Fibroblast of villous mesenchyme (primary cell): ENCODE measurements at regions not wholly inside any gene's neighbourhood (a gene's known extent, or its start where the extent isn't known, plus 50 kb on each side); places are given as distances from the start of the nearest gene placed in this dataset.

Source experiments
- DNase-seq: peaks from one replicate; pipeline ENCODE4 v3.0.0-alpha.2; 2010; ENCODE audit warnings: low read depth
- H3K4me3 ChIP-seq: 2 replicates; pipeline ENCODE4 v1.5.1; 2011; ENCODE audit warnings: low read depth, mild to moderate bottlenecking, low read length
- CTCF ChIP-seq: IDR thresholded peaks from 2 replicates; pipeline ENCODE4 v1.5.1; 2012; ENCODE audit warnings: low read depth, mild to moderate bottlenecking, low read length; ENCODE audit not compliant: insufficient read depth

DNA sequence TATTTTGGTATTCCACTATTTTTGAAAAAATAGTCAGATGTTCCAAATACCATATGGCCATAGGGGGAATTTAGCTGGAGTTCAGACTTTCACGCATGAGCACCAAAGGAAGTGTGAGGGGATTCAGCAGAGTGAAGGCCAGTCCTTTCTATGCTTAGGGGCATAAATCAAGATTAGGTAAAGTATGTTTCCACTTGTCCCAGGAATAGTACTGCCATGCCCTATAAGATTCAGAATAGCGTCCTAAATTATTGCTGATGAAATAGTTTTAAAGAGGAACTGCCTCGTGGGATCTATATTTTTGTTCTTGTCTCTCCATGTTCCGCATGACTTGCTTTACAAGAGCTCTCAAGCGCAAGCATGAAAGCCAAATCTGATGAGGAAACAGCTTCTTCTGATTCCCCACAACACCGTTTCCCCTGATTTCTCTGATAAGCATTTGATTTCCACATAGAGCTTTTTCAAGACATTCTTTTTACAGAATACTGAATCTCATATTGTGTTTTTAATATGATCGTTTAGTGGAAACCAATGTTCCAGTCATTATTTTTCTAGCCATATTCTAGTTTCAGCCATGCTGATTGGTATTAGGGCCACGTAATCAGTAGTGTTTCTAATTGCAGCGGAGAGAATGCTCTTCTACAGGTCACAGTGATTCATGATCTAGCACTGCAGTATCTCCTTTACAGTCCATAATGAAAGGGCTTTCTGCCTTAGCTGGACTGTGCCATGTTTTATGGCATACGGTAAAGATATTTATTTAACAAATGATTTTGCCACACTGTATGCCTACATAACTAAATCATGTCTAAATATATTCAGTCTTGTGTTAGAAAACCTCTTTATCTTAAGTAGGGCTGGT, 492.3 kb downstream of the CENPC start:
- no peak for DNase-seq
- TF ChIP-seq CTCF = no peak
- no peak overlapping the region for H3K4me3 ChIP-seq

DNA sequence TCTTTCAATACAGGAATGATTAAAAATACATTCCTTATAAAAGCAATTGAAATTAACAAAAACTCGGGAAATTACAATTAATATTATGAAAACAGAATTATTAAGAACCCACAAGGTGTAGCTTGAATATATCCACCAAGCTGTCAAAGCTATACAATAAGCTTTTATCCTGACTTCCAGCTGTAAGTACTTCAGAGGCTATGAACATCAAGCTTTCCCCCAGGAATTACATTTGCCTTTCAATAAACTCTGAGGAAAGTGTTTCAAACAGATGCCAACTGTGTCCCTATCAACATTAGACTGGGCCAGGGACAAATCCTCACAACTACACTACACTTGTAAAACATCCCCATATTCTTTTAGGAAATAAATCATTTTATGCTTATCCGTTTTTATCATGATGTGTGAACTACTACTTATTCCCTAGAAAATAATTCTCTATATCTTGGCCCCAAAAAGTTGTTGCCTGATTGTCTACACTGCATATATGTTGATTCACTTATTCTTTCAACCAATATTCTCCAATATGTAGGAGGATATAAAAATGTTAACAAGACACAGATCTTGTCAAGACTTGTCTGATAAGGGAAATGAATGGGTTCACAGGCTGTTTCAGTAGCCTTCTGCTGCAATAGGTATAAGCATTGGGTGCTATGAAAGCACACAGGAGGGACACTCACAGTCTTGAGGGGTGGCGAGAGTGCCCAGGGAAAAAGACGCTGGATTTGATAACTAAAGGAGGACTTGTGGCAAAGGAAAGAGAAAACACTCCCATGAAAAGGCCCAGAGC, 494.1 kb downstream of the CENPC start:
- TF ChIP-seq CTCF = no peak
- H3K4me3 ChIP-seq = no peak overlapping the region
- no peak for DNase-seq

GRCh38 chr4:67049446-67049845, 495.9 kb downstream of the CENPC start:
- TF ChIP-seq CTCF = no peak
- no peak for DNase-seq
- no peak overlapping the region for H3K4me3 ChIP-seq

DNA sequence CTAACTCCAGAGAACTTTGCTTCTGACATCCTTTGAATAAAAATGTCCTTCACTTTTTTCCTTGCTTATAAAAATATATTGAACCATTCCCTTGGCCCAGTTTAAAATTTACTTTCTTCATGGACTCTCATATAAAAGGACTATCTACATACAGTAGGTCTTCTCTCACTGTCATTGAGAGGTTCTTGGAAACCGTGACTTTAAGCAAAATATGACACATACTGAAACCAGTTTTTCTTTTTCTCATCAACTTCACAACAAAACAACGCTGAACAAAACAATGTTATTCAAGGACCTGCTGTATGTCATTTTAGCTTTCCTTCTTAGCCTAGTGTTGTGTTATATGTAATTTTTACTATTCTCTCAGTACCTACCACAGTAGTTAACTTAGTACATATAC, 496.8 kb downstream of the CENPC start:
- no peak for TF ChIP-seq CTCF
- DNase-seq = no peak
- no peak overlapping the region for H3K4me3 ChIP-seq

- no peak for TF ChIP-seq CTCF
- no peak for DNase-seq
- no peak overlapping the region for H3K4me3 ChIP-seq
Observed at GRCh38 chr4:67040315-67040714, 505.0 kb downstream of the CENPC start.

GRCh38 chr4:67038228-67038566, 507.1 kb downstream of the CENPC start:
- DNase-seq = no peak
- H3K4me3 ChIP-seq = no peak overlapping the region
- TF ChIP-seq CTCF = no peak
